GM19395 (cell line): ENCODE measurements at regions not wholly inside any gene's neighbourhood (a gene's known extent, or its start where the extent isn't known, plus 50 kb on each side); places are given as distances from the start of the nearest gene placed in this dataset.

Source experiments
- ATAC-seq: cut with Tn5 transposase; IDR thresholded peaks from one replicate; pipeline ENCODE4 v1.9.1; 2021; ENCODE audit warnings: mild to moderate bottlenecking, moderate library complexity; ENCODE audit not compliant: unreplicated experiment

- ATAC-seq: no peak
Measured at GRCh38 chr11:32531528-32531927, 52.1 kb upstream of the EIF3M start.

DNA sequence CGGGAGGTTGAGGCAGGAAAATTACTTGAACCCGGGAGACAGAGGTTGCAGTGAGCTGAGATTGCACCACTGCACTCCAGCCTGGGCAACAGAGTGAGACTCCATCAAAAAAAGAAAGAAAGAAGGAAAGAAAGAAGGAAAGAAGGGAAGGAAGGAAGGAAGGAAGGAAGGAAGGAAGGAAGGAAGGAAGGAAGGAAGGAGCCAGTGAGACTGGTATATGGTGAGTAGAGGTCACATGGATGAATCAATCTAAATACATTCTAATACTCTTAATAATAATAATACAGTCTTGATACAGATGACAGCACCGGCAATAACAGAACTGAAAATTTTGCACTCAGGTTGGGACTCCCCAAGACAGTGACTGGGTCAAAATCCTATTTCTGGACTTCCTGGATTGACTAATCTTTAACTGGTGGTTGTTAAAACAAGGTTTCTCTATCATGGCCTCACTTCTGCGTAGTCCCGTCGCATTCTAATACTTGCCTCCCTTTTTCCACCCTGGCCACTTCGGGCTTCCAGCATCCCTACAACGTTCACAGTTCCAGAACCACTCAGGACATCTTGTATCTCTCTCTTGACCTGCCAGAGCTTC is 53.5 kb upstream of the EIF3M start:
- ATAC-seq: peak; percentile 97

- ATAC-seq: no peak
Measured at GRCh38 chr11:32527261-32528175, 56.1 kb upstream of the EIF3M start.

GRCh38 chr11:32526760-32527159 is 56.9 kb upstream of the EIF3M start:
- no peak for ATAC-seq

GRCh38 chr11:32511926-32512325 is 71.7 kb upstream of the EIF3M start:
- ATAC-seq: no peak

DNA sequence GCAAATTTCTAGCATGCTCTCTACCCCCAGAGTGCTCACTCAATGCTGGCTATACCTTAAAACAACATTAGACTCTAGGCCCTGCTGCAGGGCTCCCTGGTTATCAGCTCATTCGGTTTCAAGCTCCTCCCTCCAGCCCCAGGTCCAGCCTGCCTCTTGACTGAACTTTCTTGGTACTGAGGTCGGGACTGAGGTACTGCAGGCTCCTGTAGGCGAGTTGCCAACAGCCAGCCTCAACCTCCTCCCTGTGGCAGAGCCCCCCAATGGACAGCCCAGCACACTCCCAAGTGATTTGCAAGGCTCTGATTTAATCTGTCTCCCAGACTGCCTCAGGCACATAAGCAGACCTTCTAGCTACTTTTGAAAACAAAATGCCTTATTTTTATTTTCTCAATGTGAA is 73.6 kb upstream of the EIF3M start:
- no peak for ATAC-seq

DNA sequence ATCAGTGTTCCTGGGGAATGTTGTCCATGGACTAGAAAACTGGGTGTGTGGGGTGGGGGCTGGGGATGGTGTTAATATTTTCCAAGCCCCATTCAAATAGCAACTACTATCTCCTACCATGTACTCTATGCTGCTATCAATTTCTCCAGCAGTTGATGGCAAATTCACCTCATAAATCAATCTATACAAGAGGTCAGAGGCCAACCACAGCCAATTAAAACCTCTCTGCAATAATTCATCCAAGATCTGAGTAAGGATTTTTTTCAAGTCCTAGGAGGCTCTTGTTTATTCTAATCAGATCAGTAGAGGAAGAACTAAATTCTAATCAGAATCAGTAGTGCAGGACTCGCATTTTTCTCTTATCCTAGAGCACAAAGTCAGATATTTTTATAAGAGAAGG is 73.4 kb upstream of the WT1 start:
- ATAC-seq: no peak

DNA sequence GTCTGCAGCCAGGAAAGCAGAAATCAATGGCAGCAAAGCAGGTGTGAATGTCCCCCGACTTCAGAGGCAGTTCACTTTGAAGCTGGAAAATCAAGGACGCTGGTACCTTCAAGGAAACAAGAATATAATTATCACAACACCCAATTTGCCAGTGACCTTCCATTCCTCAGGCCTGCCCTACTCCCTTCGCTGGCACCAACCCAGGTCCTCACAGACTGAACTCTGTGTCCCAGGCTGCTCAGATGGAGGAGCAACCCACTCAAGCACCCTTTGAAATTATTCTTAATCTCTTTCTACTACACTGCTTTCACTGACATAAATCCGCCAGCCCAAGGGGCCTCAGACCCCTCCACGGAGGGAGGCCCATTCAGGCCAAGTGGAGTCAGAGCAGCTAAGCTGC is 64.7 kb upstream of the WT1 start:
- ATAC-seq: no peak

DNA sequence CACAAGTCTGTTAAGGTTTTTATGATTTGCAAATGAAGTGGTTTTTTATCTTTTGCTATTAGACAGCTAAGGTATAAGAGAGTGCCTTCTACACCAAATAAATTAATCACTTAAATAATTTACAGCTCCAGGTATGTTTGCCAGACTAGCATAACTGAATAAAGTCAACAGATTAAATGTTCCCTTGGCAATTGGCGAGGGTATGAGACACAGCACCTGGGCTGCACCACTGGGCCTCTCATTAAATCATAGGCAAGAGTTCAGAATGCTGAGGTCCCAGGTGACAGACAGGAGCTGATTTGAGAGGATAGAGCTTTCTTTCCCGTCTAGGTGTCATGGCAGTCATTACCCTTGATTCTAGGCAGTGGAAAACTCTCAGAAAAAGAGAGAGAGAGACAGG is 62.6 kb upstream of the WT1 start:
- ATAC-seq: no peak

- ATAC-seq: no peak
Measured at GRCh38 chr11:32494629-32495028, 59.3 kb upstream of the WT1 start.

- ATAC-seq: no peak
Measured at GRCh38 chr11:32489464-32489863, 54.1 kb upstream of the WT1 start.

DNA sequence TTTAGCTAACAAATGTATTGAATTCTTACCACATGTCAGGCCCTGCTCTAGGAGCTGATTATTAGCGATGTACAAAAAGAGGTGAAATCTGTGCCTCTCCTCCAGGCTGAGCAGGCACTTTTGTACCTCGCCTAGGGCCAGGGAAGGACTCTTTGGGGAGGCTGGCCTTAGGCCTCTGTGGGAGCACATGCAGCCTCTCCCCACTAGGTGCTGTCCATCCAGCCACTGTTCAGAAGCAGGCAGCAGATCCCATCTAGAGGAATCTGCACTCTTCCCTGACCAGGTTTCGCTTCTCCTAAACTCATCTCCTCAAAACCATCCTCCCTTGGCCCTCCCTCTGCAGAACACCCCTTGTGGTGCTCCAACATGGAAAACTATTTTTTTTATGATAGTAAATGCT is 51.9 kb upstream of the WT1 start:
- ATAC-seq: no peak

DNA sequence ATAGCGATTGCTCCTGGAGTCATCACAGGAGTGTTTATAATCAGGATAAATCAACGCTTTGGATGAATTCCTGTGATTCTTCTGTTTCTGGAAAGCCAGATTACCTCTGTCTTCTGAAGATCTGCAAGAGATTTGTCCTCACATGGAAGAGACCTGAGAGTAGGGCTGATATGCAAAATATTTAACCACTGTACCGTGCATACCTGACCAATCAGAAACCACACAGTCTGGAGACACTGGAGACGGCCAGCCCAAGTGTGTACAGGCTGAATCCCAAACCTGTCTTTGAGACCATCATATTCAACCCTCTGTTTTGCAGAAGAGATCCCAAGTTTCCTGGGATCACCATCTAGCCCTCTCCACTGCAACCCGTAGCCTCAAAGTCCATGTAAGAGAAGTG is 50.4 kb upstream of the WT1 start:
- no peak for ATAC-seq
